AG20443 (cell line): ENCODE measurements at regions not wholly inside any gene's neighbourhood (a gene's known extent, or its start where the extent isn't known, plus 50 kb on each side); places are given as distances from the start of the nearest gene placed in this dataset.
"Not testable (repeated sequence)": the region's sequence is repeated elsewhere in the genome, so short reads cannot be mapped to it uniquely, and the experiment has no call there.

Experiments
- DNase-seq: peaks from one replicate; pipeline ENCODE4 v3.0.0; 2012; ENCODE audit warnings: low spot score, mixed read lengths

DNA sequence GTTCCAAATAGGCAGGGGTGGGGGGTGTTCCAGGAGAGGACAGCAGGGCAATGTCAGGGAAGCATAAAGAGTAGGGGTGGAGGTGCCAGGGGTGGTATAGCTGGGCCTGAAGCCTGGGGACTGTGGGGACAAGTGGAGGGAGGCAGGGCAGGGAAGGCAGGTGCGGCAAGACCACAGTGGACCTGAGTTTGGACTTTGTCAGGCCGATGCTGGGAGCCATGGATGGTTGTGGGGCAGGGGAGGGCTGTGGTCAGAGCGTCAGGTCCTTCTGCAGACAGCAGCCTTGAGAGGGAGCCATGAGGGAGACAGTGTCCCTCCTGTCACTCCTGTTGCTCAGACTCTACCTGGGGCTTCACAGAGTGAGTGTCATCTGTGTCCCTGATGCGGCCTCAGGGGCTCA lies 320.3 kb downstream of the PTPRU start:
- DNase-seq, result no peak

- DNase-seq, result no peak
These were observed 318.8 kb downstream of the PTPRU start for GRCh38 chr1:29555043-29555620.

GRCh38 chr1:29554208-29554778 lies 318.0 kb downstream of the PTPRU start:
- DNase-seq, result no peak

GRCh38 chr1:29551123-29551936 lies 315.0 kb downstream of the PTPRU start:
- DNase-seq, result no peak

GRCh38 chr1:29550119-29550841 lies 314.0 kb downstream of the PTPRU start:
- DNase-seq, result no peak

GRCh38 chr1:29549728-29550118 lies 313.4 kb downstream of the PTPRU start:
- DNase-seq, result not testable (repeated sequence)

GRCh38 chr1:29549001-29549400 lies 312.7 kb downstream of the PTPRU start:
- DNase-seq, result no peak

DNA sequence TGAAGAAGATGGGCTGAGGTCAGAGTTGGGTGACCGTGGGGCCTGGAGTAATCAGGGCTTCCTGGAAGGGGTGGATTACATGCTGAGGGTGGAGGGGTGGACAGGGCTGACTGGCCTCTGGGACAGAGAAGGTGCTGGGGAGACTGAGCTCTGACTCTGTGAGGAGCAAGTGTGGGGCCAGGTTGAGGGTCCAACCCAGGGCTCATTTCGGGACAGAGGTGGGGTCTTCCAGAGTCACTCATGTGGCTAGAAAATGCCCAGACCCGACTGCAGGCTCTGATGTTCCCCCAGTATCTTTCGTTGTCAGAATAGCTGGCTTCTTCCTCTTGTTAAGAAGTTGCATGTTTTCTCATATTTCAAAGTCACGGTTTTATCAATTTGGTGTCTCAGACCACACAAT lies 311.8 kb downstream of the PTPRU start:
- no peak for DNase-seq

- no peak for DNase-seq
These were observed 311.0 kb downstream of the PTPRU start for GRCh38 chr1:29547300-29547699.

- no peak for DNase-seq
These were observed 310.2 kb downstream of the PTPRU start for GRCh38 chr1:29546496-29546895.

DNA sequence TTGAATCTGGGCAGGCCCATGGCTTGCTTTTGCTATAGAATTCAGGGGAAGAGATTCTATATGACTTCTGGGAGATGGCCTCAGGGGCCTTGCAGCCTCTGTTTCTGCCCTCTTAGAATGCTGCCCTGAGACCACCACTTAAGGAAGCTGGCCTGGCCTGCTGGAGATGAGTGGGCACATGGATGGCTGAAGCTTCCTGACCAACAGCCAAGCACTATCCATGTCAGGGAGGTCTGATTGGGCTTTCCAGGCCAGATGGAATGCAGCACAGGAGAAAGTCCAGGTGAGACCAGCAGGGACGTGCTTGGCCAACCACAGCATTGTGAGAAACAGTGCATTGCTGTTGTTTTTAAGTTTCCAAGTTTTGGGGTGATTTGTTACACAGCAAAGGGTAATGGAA lies 308.1 kb downstream of the PTPRU start:
- no peak for DNase-seq

- no peak for DNase-seq
These were observed 307.3 kb downstream of the PTPRU start for GRCh38 chr1:29543586-29543985.

- no peak for DNase-seq
These were observed 306.2 kb downstream of the PTPRU start for GRCh38 chr1:29542548-29542947.

DNA sequence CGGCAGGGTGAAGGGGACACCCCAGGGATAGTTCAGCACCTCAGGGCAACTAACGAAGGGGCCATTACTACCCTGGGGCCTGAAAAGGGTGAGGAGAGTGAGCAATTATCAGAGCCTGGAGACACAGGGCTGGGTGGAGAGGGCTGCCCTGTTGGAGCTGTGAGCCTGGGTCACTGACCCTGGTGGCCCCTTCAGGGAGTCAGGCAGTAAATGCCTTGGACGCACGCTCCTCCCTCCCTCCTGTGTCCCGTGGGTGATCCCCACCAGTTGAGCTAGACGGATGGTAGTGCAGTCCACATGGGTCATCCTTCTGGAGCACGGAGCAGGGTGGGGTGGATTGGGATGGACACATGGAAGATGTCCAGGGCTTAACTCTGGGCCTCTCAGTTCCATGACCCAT lies 305.3 kb downstream of the PTPRU start:
- no peak for DNase-seq

GRCh38 chr1:29540801-29541357 lies 304.6 kb downstream of the PTPRU start:
- DNase-seq, result no peak

GRCh38 chr1:29539971-29540370 lies 303.6 kb downstream of the PTPRU start:
- no peak for DNase-seq

DNA sequence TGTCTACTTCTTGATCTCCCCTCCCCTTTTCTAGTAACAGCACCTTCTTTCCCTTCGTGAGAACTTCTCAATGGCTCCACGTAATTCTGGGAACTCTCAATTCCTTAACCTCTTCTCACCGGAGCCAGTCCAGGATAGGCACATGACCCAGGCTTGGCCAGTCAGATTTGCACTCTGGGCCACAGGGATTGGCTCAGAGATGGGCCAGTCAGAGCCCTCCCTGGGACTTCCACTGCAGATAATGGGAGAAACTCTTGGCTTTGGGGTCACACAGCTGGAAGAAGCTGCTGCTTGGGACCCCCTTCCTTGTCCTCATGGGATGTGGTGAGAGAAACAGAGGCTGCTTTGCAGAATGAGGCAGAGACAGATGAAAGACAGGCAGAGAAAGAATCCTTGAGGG lies 302.3 kb downstream of the PTPRU start:
- DNase-seq, result no peak

GRCh38 chr1:29532751-29533150 lies 296.4 kb downstream of the PTPRU start:
- no peak for DNase-seq

DNA sequence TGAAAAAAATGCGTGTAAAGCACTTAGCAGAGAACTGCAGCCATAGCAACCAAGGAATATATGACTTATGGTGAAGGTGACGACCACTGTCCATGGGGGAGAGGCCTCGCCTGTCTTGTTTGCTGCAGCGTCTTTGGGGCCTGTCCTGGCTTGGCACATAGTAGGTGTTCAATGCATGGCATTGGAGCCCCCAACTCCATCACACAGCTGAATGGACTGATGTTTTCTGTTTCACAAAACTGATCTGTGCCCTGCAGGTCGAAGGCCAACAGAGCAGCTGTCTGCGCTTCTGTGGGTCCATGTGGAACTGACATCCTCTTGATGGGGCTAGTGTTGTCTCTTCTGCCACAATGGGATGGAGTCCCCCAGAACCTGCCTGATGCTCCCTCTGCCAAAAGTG lies 296.0 kb downstream of the PTPRU start:
- no peak for DNase-seq

DNA sequence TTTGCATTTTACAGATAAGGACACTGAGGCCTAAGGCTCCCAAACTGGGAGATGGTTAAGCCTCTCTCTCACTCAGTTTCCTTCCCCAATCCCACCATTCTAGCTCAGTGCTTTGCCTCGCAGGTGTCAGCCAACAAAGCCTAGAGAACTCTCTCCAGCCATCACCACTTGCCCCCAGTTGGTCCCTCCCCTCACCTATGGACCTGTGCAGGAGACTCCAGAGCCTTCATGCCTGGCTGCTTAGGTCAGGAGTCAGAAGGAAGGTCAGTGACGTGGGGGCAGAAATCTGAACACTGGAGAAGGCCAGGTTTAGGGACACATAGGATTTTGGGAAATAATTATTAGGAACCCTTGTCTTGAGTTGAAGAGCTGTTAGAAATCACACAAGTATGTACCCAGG lies 295.3 kb downstream of the PTPRU start:
- no peak for DNase-seq

GRCh38 chr1:29529677-29530278 lies 293.5 kb downstream of the PTPRU start:
- DNase-seq, result no peak
